HK-2 (cell line): ENCODE measurements at regions not wholly inside any gene's neighbourhood (a gene's known extent, or its start where the extent isn't known, plus 50 kb on each side); places are given as distances from the start of the nearest gene placed in this dataset.
"Not testable (repeated sequence)": the region's sequence is repeated elsewhere in the genome, so short reads cannot be mapped to it uniquely, and the experiment has no call there.

ENCODE experiments used
- DNase-seq: peaks from one replicate; pipeline ENCODE4 v3.0.0-alpha.2; 2018; ENCODE audit not compliant: unreplicated experiment

GRCh38 chr9:78905986-78906755 is 609.2 kb downstream of the PSAT1 start:
- DNase-seq = no peak

GRCh38 chr9:78909566-78909965 is 612.6 kb downstream of the PSAT1 start:
- DNase-seq = no peak

- not testable (repeated sequence) for DNase-seq
Observed at GRCh38 chr9:78916884-78917283, 620.0 kb downstream of the PSAT1 start.

GRCh38 chr9:78918976-78919375 is 622.1 kb downstream of the PSAT1 start:
- DNase-seq = no peak

GRCh38 chr9:78919701-78920100 is 622.8 kb downstream of the PSAT1 start:
- no peak for DNase-seq

- no peak for DNase-seq
Observed at GRCh38 chr9:78921341-78921740, 624.4 kb downstream of the PSAT1 start.

- DNase-seq = no peak
Observed at GRCh38 chr9:78923966-78924659, 627.2 kb downstream of the PSAT1 start.

- DNase-seq = no peak
Observed at GRCh38 chr9:78927099-78927940, 630.4 kb downstream of the PSAT1 start.

- DNase-seq = no peak
Observed at GRCh38 chr9:78928625-78929405, 631.9 kb downstream of the PSAT1 start.

GRCh38 chr9:78930281-78930680 is 633.4 kb downstream of the PSAT1 start:
- no peak for DNase-seq

- no peak for DNase-seq
Observed at GRCh38 chr9:78932849-78933627, 636.1 kb downstream of the PSAT1 start.

- no peak for DNase-seq
Observed at GRCh38 chr9:78934880-78935279, 636.9 kb upstream of the TLE4 start.

- DNase-seq = no peak
Observed at GRCh38 chr9:78938821-78939220, 632.9 kb upstream of the TLE4 start.

- DNase-seq = no peak
Observed at GRCh38 chr9:78939311-78940065, 632.3 kb upstream of the TLE4 start.

- DNase-seq = no peak
Observed at GRCh38 chr9:78940121-78940855, 631.5 kb upstream of the TLE4 start.

GRCh38 chr9:78954286-78954685 is 617.5 kb upstream of the TLE4 start:
- no peak for DNase-seq

- DNase-seq = no peak
Observed at GRCh38 chr9:78958892-78959291, 612.9 kb upstream of the TLE4 start.

GRCh38 chr9:78962156-78962555 is 609.6 kb upstream of the TLE4 start:
- DNase-seq = no peak

- no peak for DNase-seq
Observed at GRCh38 chr9:78963911-78964310, 607.9 kb upstream of the TLE4 start.
